SK-N-SH (cell line): ENCODE measurements at regions not wholly inside any gene's neighbourhood (a gene's known extent, or its start where the extent isn't known, plus 50 kb on each side); places are given as distances from the start of the nearest gene placed in this dataset.

ENCODE experiments used
- CTCF ChIA-PET: fragments of 300-600, 350-600 bp; formaldehyde crosslinking; extraction: SDS; loops from one replicate; lab custom pipeline; 2021; lab: Yijun Ruan, JAX
- POLR2A ChIA-PET: fragments of 350-600 bp; sonication (Branson Sonifier 250); formaldehyde crosslinking; extraction: SDS; loops from one replicate; lab custom pipeline; 2020; ENCODE audit warnings: antibody characterized with exemption, inconsistent platforms; lab: Yijun Ruan, JAX
- DNase-seq: peaks from one replicate; pipeline ENCODE4 v3.0.0; 2012
- H2AFZ ChIP-seq: fragments of 200-600 bp; sonication (generic); 2 replicates; pipeline ENCODE4 v1.8.1; 2016; ENCODE audit warnings: antibody characterized with exemption, mild to moderate bottlenecking, low read depth
- H3F3A ChIP-seq: fragments of 200-600 bp; sonication (generic); replicated peaks from 2 replicates; pipeline ENCODE3; 2016; ENCODE audit warnings: antibody characterized with exemption, mild to moderate bottlenecking; ENCODE audit not compliant: insufficient read depth
- H3K27ac ChIP-seq, 2 experiments: fragments of 200-500 bp in 1 of 2; fragments of 200-600 bp in 1 of 2; sonication (Bioruptor generic) in 1 of 2; sonication (generic), shearing (Covaris generic) in 1 of 2; 2 replicates each; pipeline versions ENCODE4 v1.5.1 to v1.6.1; 2014 to 2016; ENCODE audit warnings: low read depth in 2 of 2, inconsistent platforms in 1 of 2, low read length in 1 of 2, mild to moderate bottlenecking in 1 of 2, mixed read lengths in 1 of 2
- H3K27me3 ChIP-seq: fragments of 200-600 bp; sonication (generic), shearing (Covaris generic); 2 replicates; pipeline ENCODE4 v1.6.1; 2016; ENCODE audit warnings: mixed run types; ENCODE audit not compliant: insufficient read depth
- H3K36me3 ChIP-seq, 2 experiments: fragments of 200-500 bp in 1 of 2; fragments of 200-600 bp in 1 of 2; sonication (Bioruptor generic) in 1 of 2; sonication (generic) in 1 of 2; replicated peaks in 1 of 2; 2 replicates each; pipeline versions ENCODE3 to v1.5.1; 2014 to 2016; ENCODE audit warnings: low read length in 1 of 2, mild to moderate bottlenecking in 1 of 2; ENCODE audit not compliant: insufficient read depth in 2 of 2, control insufficient read depth in 1 of 2
- H3K4me1 ChIP-seq, 2 experiments: fragments of 200-500 bp in 1 of 2; fragments of 200-600 bp in 1 of 2; sonication (Bioruptor generic) in 1 of 2; sonication (generic), shearing (Covaris generic) in 1 of 2; 2 replicates each; pipeline versions ENCODE4 v1.5.1 to v1.6.1; 2014 to 2016; ENCODE audit warnings: low read depth in 1 of 2, low read length in 1 of 2, mixed run types in 1 of 2; ENCODE audit not compliant: insufficient read depth in 2 of 2, control insufficient read depth in 1 of 2
- H3K4me2 ChIP-seq: fragments of 200-600 bp; sonication (generic), shearing (Covaris generic); 2 replicates; pipeline ENCODE4 v1.6.1; 2017; ENCODE audit warnings: mixed run types
- H3K4me3 ChIP-seq, 2 experiments: fragments of 200-500 bp in 1 of 2; fragments of 200-600 bp in 1 of 2; sonication (Bioruptor generic) in 1 of 2; sonication (generic), shearing (Covaris generic) in 1 of 2; 2 replicates each; pipeline versions ENCODE4 v1.5.1 to v1.8.1; 2014 to 2016; ENCODE audit warnings: low read depth in 2 of 2, inconsistent platforms in 1 of 2, low read length in 1 of 2, mild to moderate bottlenecking in 1 of 2, mixed read lengths in 1 of 2, moderate library complexity in 1 of 2
- H3K79me2 ChIP-seq: fragments of 200-600 bp; sonication (generic); 2 replicates; pipeline ENCODE4 v1.8.1; 2017; ENCODE audit warnings: mild to moderate bottlenecking; ENCODE audit not compliant: insufficient read depth
- H3K9ac ChIP-seq: fragments of 200-600 bp; sonication (generic); 2 replicates; pipeline ENCODE4 v1.6.1; 2017; ENCODE audit warnings: mixed run types
- H3K9me2 ChIP-seq: fragments of 200-600 bp; sonication (generic); 2 replicates; pipeline ENCODE4 v1.6.1; 2017; ENCODE audit warnings: mixed run types
- H3K9me3 ChIP-seq: fragments of 200-600 bp; sonication (generic); 2 replicates; pipeline ENCODE4 v1.6.1; 2017; ENCODE audit warnings: mixed run types, mild to moderate bottlenecking, moderate library complexity
- H4K20me1 ChIP-seq: fragments of 200-600 bp; sonication (generic); 2 replicates; pipeline ENCODE4 v1.6.1; 2017; ENCODE audit warnings: mild to moderate bottlenecking, mixed run types; ENCODE audit not compliant: insufficient read depth
- CHD2 ChIP-seq: fragments of 150-350 bp; IDR thresholded peaks from 2 replicates; pipeline ENCODE4 v1.6.1; 2018; ENCODE audit warnings: low read length; ENCODE audit not compliant: partially characterized antibody
- ELF1 ChIP-seq: IDR thresholded peaks from 2 replicates; pipeline ENCODE4 v1.4.0; 2012
- EZH2phosphoT487 ChIP-seq: fragments of 200-600 bp; sonication (generic); IDR thresholded peaks from 2 replicates; pipeline ENCODE4 v1.6.1; 2017; ENCODE audit warnings: low read depth, mixed run types, mild to moderate bottlenecking, antibody characterized with exemption, moderate library complexity, borderline replicate concordance
- FOSL2 ChIP-seq: IDR thresholded peaks from 2 replicates; pipeline ENCODE4 v1.4.0; 2012; ENCODE audit warnings: low read depth, mild to moderate bottlenecking, moderate library complexity, borderline replicate concordance
- FOXJ3 ChIP-seq: sonication (generic); formaldehyde crosslinking; IDR thresholded peaks from 2 replicates; pipeline ENCODE4 v1.5.1; 2020; ENCODE audit warnings: mild to moderate bottlenecking, missing genetic modification reagents
- FOXM1 ChIP-seq: IDR thresholded peaks from 2 replicates; pipeline ENCODE4 v1.4.0; 2012; ENCODE audit warnings: low read depth, mild to moderate bottlenecking
- GABPA ChIP-seq: IDR thresholded peaks from 2 replicates; pipeline ENCODE4 v1.4.0; 2012; ENCODE audit warnings: low read depth, mild to moderate bottlenecking
- NRF1 ChIP-seq: IDR thresholded peaks from 2 replicates; pipeline ENCODE4 v1.6.1; 2012; ENCODE audit warnings: low read depth, mild to moderate bottlenecking, low read length
- RCOR1 ChIP-seq: fragments of 150-350 bp; IDR thresholded peaks from 2 replicates; pipeline ENCODE4 v1.6.1; 2017; ENCODE audit warnings: antibody characterized with exemption, low read length
- TAF1 ChIP-seq: IDR thresholded peaks from 2 replicates; pipeline ENCODE4 v1.6.1; 2012; ENCODE audit warnings: low read depth, mild to moderate bottlenecking, low read length, moderate library complexity, borderline replicate concordance
- TEAD4 ChIP-seq: IDR thresholded peaks from 2 replicates; pipeline ENCODE4 v1.4.0; 2012; ENCODE audit warnings: mild to moderate bottlenecking, borderline replicate concordance; ENCODE audit not compliant: insufficient read depth
- YY1 ChIP-seq: IDR thresholded peaks from 2 replicates; pipeline ENCODE4 v1.4.0; 2012; ENCODE audit warnings: low read depth, mild to moderate bottlenecking
- WGBS: methylation state at CpG from one replicate; pipeline ENCODE4 v1.1.6; 2017; ENCODE audit warnings: low lambda C conversion rate; 5-methylcytosine and 5-hydroxymethylcytosine counted together
- TF ChIP-seq, protein P1 (sequence below): IDR thresholded peaks from 2 replicates; pipeline ENCODE4; 2012
- TF ChIP-seq, protein P2 (sequence below): fragments of 150-350 bp; IDR thresholded peaks from 2 replicates; pipeline ENCODE4 v1.6.1; 2017; ENCODE audit warnings: antibody characterized with exemption, low read length, low read depth, borderline replicate concordance
- TF ChIP-seq, protein P3 (sequence below): IDR thresholded peaks from 2 replicates; pipeline ENCODE4 v1.4.0; 2012; ENCODE audit warnings: low read depth, borderline replicate concordance
- TF ChIP-seq, protein P4 (sequence below): fragments of 150-350 bp; IDR thresholded peaks from 2 replicates; pipeline ENCODE4 v1.6.1; 2016; ENCODE audit warnings: mild to moderate bottlenecking, low read depth, low read length
- TF ChIP-seq, protein P5 (sequence below): IDR thresholded peaks from 2 replicates; pipeline ENCODE4 v1.4.0; 2012; ENCODE audit warnings: low read depth

DNA sequence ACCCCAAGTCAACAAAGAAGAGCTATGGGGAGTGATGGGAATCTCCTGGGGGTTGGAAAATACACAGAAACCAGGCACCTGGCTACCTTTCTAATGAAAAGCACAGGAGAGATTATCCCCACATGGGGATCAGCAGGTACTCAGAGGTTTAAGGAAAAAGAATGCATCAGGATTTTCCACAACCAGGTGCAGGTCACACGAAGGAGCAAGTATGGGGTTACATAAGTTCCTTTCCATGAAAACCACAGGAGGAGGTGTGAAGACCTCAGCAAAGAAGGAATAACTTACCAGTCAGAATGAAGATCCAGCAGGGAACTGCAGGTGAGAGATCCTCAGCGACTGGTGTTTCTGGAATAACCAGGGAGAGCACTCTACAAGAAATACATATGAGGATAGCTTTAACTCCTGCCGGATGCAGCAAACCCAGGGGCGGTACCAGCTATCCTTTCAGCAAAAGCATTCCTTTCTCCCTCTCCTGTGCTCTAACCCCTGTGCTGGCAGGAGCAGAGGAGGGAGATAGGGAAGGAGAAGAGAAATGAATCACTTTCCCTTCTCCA, 116.7 kb upstream of the TMEM106B start:
- WGBS, result 69% methylated on average over 4 of the region's 4 CpGs
- no peaks in the 10 kb centered on the region for H3K36me3 ChIP-seq
- H3K27me3 ChIP-seq, result no peaks in the 10 kb centered on the region
- no peak for DNase-seq
- H3K27ac ChIP-seq, result no peak overlapping the region
- CTCF ChIA-PET, result interaction anchor here (0.9 to 1.2 kb wide), 3 partner anchors 18 to 364 kb away, joined by 3 to 4 read pairs (median 3); no protein-coding TSS in a partner anchor
- H3K79me2 ChIP-seq, result no peaks in the 10 kb centered on the region
- no peaks in the 10 kb centered on the region for H3K9me3 ChIP-seq
- TF ChIP-seq FOSL2, result no peak
- no peak for TF ChIP-seq CHD2
- no peak for TF ChIP-seq TAF1
- TF ChIP-seq RCOR1, result no peak
- TF ChIP-seq, protein P1, sequence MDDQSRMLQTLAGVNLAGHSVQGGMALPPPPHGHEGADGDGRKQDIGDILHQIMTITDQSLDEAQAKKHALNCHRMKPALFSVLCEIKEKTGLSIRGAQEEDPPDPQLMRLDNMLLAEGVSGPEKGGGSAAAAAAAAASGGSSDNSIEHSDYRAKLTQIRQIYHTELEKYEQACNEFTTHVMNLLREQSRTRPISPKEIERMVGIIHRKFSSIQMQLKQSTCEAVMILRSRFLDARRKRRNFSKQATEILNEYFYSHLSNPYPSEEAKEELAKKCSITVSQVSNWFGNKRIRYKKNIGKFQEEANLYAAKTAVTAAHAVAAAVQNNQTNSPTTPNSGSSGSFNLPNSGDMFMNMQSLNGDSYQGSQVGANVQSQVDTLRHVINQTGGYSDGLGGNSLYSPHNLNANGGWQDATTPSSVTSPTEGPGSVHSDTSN, result no peak
- TF ChIP-seq, protein P2, sequence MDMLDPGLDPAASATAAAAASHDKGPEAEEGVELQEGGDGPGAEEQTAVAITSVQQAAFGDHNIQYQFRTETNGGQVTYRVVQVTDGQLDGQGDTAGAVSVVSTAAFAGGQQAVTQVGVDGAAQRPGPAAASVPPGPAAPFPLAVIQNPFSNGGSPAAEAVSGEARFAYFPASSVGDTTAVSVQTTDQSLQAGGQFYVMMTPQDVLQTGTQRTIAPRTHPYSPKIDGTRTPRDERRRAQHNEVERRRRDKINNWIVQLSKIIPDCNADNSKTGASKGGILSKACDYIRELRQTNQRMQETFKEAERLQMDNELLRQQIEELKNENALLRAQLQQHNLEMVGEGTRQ, result no peak
- TF ChIP-seq NRF1, result no peak
- no peak for TF ChIP-seq ELF1
- TF ChIP-seq, protein P3, sequence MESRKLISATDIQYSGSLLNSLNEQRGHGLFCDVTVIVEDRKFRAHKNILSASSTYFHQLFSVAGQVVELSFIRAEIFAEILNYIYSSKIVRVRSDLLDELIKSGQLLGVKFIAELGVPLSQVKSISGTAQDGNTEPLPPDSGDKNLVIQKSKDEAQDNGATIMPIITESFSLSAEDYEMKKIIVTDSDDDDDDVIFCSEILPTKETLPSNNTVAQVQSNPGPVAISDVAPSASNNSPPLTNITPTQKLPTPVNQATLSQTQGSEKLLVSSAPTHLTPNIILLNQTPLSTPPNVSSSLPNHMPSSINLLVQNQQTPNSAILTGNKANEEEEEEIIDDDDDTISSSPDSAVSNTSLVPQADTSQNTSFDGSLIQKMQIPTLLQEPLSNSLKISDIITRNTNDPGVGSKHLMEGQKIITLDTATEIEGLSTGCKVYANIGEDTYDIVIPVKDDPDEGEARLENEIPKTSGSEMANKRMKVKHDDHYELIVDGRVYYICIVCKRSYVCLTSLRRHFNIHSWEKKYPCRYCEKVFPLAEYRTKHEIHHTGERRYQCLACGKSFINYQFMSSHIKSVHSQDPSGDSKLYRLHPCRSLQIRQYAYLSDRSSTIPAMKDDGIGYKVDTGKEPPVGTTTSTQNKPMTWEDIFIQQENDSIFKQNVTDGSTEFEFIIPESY, result no peak
- TF ChIP-seq, protein P4, sequence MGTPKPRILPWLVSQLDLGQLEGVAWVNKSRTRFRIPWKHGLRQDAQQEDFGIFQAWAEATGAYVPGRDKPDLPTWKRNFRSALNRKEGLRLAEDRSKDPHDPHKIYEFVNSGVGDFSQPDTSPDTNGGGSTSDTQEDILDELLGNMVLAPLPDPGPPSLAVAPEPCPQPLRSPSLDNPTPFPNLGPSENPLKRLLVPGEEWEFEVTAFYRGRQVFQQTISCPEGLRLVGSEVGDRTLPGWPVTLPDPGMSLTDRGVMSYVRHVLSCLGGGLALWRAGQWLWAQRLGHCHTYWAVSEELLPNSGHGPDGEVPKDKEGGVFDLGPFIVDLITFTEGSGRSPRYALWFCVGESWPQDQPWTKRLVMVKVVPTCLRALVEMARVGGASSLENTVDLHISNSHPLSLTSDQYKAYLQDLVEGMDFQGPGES, result no peak
- no peak for TF ChIP-seq GABPA
- no peak for TF ChIP-seq FOXJ3 (CRISPR knock-in tag)
- TF ChIP-seq TEAD4, result no peak
- TF ChIP-seq, protein P5, sequence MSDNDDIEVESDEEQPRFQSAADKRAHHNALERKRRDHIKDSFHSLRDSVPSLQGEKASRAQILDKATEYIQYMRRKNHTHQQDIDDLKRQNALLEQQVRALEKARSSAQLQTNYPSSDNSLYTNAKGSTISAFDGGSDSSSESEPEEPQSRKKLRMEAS, result no peak
- no peak for TF ChIP-seq EZH2phosphoT487
- TF ChIP-seq FOXM1, result no peak
- no peak for TF ChIP-seq YY1
- H3K9me2 ChIP-seq, result no peaks in the 10 kb centered on the region
- H3K4me1 ChIP-seq, result peaks cover 0 to 30% of the 10 kb centered on the region in 2 experiments; a peak in 2 of 4 replicates
- POLR2A ChIA-PET, result interaction anchor here (0.7 kb wide), 1 partner anchor 1896 kb away, joined by 3 read pairs; no protein-coding TSS in a partner anchor
- H3K4me2 ChIP-seq, result no peak overlapping the region
- H4K20me1 ChIP-seq, result no peaks in the 10 kb centered on the region
- no peak overlapping the region for H3K9ac ChIP-seq
- H3K4me3 ChIP-seq, result no peak overlapping the region
- H3F3A ChIP-seq, result no peaks in the 10 kb centered on the region
- no peak overlapping the region for H2AFZ ChIP-seq
